Activated gamma-delta T cell (primary cell): ENCODE measurements at regions not wholly inside any gene's neighbourhood (a gene's known extent, or its start where the extent isn't known, plus 50 kb on each side); places are given as distances from the start of the nearest gene placed in this dataset.

Source experiments
- DNase-seq: peaks from one replicate; lab custom pipeline; 2025; lab: John Stamatoyannopoulos, UW

GRCh38 chrX:39507034-39507433 is 590.7 kb downstream of the BCOR start:
- no peak for DNase-seq

- DNase-seq = no peak
These were observed 590.0 kb downstream of the BCOR start for GRCh38 chrX:39507617-39508299.

GRCh38 chrX:39508300-39508692 is 589.5 kb downstream of the BCOR start:
- no peak for DNase-seq

- DNase-seq = no peak
These were observed 588.6 kb downstream of the BCOR start for GRCh38 chrX:39509157-39509556.

GRCh38 chrX:39513836-39514235 is 583.9 kb downstream of the BCOR start:
- no peak for DNase-seq

- no peak for DNase-seq
These were observed 583.0 kb downstream of the BCOR start for GRCh38 chrX:39514801-39515200.

- DNase-seq = no peak
These were observed 581.3 kb downstream of the BCOR start for GRCh38 chrX:39516427-39516841.

GRCh38 chrX:39518476-39519029 is 579.2 kb downstream of the BCOR start:
- no peak for DNase-seq

- no peak for DNase-seq
These were observed 578.7 kb downstream of the BCOR start for GRCh38 chrX:39519030-39519488.

GRCh38 chrX:39519566-39520301 is 578.0 kb downstream of the BCOR start:
- DNase-seq = no peak

- DNase-seq = no peak
These were observed 572.0 kb downstream of the BCOR start for GRCh38 chrX:39525758-39526157.

GRCh38 chrX:39527025-39527424 is 570.7 kb downstream of the BCOR start:
- DNase-seq = no peak

- DNase-seq = no peak
These were observed 569.4 kb downstream of the BCOR start for GRCh38 chrX:39528161-39528916.

GRCh38 chrX:39532761-39533160 is 565.0 kb downstream of the BCOR start:
- no peak for DNase-seq

GRCh38 chrX:39534949-39535348 is 562.8 kb downstream of the BCOR start:
- no peak for DNase-seq

GRCh38 chrX:39536211-39536610 is 561.5 kb downstream of the BCOR start:
- DNase-seq = no peak

- no peak for DNase-seq
These were observed 555.9 kb downstream of the BCOR start for GRCh38 chrX:39541881-39542280.

GRCh38 chrX:39542316-39542715 is 555.4 kb downstream of the BCOR start:
- no peak for DNase-seq

GRCh38 chrX:39550795-39551361 is 546.9 kb downstream of the BCOR start:
- no peak for DNase-seq

GRCh38 chrX:39551762-39552161 is 546.0 kb downstream of the BCOR start:
- no peak for DNase-seq

GRCh38 chrX:39555431-39555830 is 542.3 kb downstream of the BCOR start:
- no peak for DNase-seq

GRCh38 chrX:39556056-39556455 is 541.7 kb downstream of the BCOR start:
- no peak for DNase-seq
